Stimulated activated CD4-positive, alpha-beta T cell treated with anti-CD3 and anti-CD28 coated beads, Interleukin-2, amount 100 ng/mL, for 48 hours (primary cell): ENCODE measurements at regions not wholly inside any gene's neighbourhood (a gene's known extent, or its start where the extent isn't known, plus 50 kb on each side); places are given as distances from the start of the nearest gene placed in this dataset.

Experiments used
- DNase-seq, 2 donors: peaks; one replicate each; pipeline ENCODE4 v3.0.0-alpha.2; 2020

DNA sequence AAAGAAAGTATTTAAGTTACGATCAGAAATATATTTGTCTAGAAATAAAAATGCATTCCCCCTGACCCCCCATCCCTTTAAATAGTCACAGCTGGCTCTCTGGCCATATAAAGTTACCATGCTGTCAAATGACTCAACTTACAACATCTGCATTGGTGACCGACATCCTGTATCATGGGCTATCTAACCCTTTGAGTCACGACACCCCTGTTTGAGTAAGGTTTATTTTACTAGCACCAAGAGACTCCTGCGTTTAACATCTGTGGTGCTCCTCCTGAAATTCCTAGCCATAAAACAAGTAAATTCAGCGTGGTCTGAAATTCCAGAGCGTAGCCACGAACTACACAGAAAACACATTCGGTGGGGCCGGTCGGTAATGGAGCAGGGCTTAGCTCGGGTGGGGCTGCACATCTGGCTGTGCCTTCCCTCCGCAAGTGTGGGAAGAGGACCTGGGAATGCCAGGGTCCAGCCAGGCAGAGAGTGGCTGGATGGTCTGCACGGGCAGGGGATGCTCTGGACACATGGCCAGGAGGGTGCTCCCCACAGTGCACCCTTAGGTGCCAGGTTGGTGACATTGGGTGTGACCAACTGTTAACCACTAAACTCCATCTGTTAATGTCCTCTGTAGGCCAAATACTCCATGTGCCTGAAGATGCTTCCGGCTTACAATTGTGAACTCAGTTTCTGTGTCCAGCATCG, 53.0 kb upstream of the CLDN14 start:
- no peak for DNase-seq

- no peak for DNase-seq
These were observed 53.5 kb upstream of the CLDN14 start for GRCh38 chr21:36533468-36533848.

DNA sequence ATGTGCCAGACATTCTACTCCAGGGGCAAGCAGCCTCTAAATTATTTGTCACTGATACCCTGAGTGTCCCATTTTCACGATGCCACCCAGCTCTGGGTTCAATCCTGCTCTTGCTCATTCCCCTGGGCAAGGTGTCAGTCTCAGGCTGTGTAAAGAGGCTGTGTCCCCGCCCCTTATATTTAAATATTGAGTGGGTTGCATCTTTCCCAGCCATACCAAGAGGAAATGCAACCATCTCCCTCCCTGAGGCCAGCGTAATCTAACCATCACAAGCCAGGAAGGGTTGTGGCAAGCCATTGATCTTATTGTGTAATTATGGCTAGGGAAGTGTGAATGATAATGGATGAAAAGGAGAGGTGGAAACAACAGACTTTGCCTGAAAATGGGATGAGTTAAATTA, 54.7 kb upstream of the CLDN14 start:
- no peak for DNase-seq

DNA sequence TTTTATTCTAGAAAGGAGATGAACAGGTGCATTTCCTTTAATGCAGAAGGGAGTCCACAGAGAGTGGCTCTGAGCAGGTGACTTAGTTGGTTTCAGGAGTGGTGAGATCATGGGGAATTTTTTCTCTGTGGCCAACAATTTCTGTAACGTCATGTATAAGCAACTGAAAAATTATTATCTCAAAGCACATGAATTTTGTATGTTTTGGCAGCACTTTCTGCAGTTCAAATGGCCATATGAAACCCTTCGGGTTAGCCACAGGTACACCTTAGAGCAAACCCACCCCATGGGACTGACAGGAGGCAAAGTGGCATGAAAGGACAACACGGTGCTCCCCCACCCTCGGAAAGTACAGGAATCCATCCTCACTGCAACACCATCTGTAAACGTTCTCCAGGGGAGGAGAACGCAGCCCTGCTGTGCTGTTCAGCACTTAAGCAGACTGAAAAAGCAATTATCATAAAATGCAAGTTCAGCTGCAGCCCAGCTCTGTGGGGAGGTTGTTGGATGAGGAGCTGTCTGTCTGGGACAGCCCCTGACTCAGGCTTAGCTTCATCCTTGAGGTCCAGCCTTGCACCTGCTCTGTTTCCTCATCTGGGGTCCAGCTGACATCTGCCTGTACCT, 55.8 kb upstream of the CLDN14 start:
- no peak for DNase-seq

DNA sequence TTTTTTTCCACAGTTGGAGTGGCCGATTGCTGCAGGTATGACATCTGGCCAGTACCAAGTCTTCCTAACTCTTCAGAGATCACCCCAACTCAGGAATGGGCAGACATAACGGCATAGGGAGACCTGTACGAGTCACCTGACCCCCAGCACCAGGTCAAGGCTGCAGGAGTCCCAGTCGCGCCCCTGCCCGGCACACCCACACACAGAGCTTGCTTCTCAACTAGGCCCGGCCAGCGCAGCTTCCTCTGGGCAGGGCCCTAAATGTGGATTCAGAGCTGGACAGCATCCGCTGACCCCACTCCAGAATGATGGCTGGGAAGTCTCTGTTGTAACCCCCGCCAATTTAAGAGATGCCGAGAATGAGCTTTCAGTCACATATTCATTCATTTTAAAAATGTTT, 58.8 kb upstream of the CLDN14 start:
- DNase-seq = no peak

GRCh38 chr21:36539434-36540150, 59.7 kb upstream of the CLDN14 start:
- no peak for DNase-seq

DNA sequence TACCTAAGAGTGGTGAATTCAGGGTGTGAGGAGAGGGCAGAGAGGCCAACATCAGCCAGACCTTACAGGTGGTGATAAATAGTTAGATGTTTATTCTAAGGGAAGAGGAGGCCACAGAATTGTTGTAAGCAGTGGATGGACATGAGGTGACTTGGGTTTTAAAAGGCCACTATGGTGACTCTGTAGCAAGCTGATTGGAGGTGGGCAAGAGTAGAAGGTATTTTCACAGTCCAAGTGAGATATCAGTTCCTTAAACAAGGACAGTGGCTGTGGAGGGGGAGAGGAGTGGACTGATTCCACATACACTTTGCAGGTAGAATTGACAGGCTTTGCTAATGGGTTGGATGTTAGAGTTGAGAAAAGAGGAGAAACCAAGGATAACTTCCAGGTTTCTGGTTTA, 60.8 kb upstream of the CLDN14 start:
- DNase-seq = no peak

DNA sequence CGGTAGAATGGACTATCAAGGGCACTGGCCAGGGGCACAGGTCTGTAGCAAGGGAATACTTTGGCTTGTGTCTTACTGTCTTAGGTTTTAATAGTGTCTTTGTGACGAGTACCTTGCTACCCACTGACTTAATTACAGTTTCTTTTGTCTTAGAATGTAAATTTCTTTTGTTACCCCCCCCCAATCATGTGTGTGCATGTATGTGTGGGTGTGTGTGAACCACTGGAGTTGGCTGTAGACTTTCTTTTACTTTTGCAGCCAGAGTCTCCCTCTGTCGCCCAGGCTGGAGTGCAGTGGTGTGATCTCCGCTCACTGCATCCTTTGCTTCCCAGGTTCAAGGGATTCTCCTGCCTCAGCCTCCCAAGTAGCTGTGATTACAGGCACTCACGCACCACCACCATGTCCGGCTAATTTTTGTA, 61.8 kb upstream of the CLDN14 start:
- no peak for DNase-seq

DNA sequence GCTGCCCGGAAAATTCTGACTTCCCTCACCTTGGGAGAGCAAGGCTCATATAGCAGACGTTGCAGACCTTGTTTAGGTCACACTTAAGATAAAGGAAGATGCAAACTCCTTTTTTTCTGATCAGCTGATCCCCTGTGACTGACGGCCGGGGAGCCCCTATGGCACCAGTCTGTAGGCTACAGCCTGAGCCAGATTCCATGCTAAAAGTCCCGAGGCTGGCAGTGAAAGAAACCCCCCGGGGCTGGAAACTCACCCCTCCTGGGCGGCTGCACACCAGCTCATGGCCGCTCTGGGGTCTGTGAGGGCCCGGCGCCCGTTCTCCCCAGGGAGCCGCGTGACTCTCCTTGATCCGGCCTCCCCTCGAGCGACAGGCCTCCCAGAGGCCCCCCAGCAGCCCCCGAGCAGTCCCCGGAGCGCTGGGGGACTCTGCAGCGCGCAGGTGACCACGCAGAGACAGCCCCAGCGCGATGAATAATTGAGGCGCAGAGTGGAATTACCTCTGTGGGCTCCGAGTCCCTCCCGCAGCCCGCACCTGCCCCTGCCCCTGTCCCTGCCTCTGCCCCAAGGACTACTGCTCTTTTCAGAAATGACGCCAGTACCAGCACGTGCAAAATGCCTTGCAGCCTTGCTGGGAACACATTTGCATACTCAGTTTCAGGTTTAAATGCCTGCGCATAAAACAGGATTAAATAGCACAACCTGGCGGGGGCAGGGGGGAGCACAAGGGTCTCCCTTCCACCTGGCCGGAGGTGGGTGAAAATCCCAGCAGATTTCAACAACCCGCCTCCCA, 62.6 kb upstream of the CLDN14 start:
- no peak for DNase-seq

GRCh38 chr21:36543924-36544323, 64.0 kb upstream of the CLDN14 start:
- DNase-seq = no peak

DNA sequence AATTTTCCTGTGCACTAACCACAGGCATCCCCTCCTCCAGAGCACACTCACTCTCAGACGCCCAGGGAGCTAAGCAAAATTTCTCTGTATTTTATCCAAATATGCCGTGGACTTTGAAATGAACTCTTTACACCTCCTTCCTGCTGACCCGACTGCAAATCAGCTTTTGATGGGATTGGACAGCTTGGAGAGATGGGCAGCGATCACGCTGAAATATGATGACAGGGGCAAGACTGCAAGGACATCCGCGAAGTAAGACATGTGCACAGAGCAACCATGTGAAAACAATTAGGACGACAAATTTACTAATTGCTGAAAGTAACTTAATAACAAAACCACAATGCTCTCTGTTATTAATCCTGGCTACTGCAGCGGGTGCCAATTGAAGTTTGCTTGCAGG, 64.6 kb upstream of the CLDN14 start:
- DNase-seq = no peak

GRCh38 chr21:36545776-36546511, 66.0 kb upstream of the CLDN14 start:
- no peak for DNase-seq

- no peak for DNase-seq
These were observed 67.5 kb upstream of the CLDN14 start for GRCh38 chr21:36547464-36547863.

DNA sequence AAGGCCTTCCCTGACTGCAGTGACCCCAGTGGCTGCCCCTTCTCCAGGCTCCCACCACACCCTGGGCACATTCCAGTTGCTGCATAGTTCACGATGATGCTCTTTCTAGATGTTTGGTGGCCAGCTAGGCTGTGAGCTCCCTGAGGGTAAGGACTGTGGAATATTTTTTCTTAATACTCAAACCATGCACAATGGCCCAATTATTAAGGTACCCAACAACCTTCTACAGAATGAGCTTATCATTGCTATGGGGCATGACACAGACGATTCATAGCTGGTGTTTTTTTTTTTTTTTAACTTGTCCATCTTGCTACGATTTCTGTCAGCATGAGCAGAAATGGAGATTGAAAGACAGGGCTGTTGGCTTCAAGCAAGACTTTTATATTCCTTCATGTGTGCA, 68.9 kb upstream of the CLDN14 start:
- DNase-seq = no peak

GRCh38 chr21:36549470-36549869, 69.5 kb upstream of the CLDN14 start:
- DNase-seq = no peak

GRCh38 chr21:36550761-36551160, 70.8 kb upstream of the CLDN14 start:
- no peak for DNase-seq

DNA sequence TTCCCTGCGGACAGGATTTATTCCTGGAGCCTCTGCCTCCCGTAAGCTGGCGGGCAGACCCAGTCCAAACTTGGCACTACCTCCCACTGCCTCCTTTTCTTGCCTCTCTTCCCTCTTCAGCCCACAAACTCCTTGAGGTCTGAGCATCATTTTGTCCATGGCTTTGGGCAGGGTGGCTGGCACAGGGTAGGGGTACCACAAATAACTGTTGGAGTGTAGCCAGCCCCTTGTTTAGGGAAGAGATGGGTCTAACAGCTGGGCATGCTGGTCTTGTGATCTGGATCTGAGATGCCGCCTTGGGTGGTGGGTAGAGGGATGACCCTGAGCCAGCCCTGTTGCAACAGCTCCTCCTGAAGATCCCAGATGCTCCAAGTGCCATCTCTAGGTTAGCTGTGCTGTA, 71.4 kb upstream of the CLDN14 start:
- no peak for DNase-seq

GRCh38 chr21:36551731-36552433, 72.0 kb upstream of the CLDN14 start:
- no peak for DNase-seq

- no peak for DNase-seq
These were observed 72.5 kb upstream of the CLDN14 start for GRCh38 chr21:36552434-36552785.

DNA sequence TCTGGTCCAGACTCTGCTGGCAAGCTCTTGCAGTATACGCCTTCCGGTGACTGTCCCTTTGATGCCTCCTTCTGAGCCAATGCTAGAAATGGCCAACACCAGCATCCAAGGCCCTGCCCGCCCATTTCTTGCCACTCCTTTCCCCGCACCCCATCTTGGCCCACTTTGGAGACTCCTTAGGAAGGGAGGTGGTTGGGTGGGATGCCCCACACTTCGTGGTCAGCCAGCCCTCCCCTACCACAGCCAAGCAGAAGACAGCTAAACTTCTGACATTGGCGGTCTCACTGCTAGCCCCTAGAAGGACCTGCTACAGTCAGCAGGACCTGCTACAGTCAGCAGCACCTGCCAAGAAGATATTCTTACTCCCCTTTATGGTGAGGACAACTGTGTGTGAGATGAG, 73.5 kb upstream of the CLDN14 start:
- no peak for DNase-seq

DNA sequence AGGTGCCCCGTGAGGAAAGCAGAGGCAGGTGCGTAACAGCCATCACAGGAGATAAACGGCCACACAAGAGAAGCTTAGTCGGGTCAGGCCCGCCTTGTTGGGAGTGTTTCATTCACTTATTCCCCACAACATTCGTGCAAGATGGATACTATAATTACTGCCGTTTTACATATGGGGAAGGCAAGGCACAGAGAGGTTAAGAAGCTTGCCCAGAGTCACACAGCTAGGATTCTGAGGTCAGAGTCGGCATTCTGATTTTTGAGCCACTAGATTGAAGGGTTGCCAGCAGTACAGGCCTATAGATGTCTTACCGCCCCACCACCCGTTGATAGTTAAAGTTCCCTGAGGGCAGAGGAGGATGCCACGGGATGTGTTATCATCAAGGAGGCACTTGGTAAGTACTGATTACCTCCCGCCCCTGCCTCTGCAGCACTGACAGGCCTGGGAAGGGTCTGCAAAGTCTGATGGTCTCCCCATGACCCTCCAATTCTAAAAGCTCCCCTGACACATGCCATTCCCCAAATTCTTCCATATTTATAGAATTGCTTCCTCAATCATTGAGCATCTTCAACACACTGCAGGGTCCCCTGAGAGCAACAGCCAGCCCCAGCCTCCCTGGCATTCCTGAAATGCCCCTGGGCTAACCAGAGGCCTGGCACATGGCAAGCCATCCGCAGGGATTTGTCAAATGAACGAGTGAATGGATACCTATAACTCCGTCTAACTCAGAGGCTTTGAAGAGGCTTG, 74.7 kb upstream of the CLDN14 start:
- DNase-seq = no peak
